HG03571 (cell line): ENCODE measurements at regions not wholly inside any gene's neighbourhood (a gene's known extent, or its start where the extent isn't known, plus 50 kb on each side); places are given as distances from the start of the nearest gene placed in this dataset.

Experiments used
- ATAC-seq: cut with Tn5 transposase; IDR thresholded peaks from one replicate; pipeline ENCODE4 v1.9.1; 2021; ENCODE audit not compliant: unreplicated experiment

DNA sequence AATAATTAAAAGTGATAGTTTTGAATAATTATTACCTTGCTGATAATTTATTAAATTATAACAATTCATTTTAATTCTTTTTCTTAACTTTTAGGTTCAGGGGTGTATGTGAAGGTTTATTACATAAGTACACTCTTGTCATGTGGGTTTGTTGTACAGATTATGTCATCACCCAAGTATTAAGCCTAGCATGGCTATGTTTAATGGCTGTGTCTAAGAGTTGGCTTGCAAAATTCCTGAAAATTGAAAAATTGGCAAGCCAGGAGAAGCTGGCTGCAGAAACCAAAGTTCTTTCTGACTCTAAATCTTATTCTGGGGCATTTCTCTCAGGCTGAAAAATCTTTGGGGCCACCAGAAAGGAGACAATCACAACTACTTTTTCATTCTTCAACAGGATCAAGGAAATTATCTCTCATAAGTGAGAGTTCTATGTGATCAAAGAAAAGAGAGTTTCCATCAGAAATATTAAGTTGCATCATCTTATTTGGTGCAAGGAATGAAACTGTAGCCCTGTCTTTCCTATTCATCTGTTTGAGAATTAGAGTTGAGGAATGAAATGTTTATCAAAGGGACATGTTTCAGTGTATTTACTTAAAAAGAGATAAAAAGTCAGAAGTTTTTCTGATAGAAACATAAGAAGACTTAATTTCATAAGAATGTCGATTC, 412.1 kb upstream of the CDH2 start:
- ATAC-seq = no peak

GRCh38 chr18:28584731-28585130, 407.8 kb upstream of the CDH2 start:
- no peak for ATAC-seq

- ATAC-seq = no peak
These were observed 405.8 kb upstream of the CDH2 start for GRCh38 chr18:28582724-28583123.

DNA sequence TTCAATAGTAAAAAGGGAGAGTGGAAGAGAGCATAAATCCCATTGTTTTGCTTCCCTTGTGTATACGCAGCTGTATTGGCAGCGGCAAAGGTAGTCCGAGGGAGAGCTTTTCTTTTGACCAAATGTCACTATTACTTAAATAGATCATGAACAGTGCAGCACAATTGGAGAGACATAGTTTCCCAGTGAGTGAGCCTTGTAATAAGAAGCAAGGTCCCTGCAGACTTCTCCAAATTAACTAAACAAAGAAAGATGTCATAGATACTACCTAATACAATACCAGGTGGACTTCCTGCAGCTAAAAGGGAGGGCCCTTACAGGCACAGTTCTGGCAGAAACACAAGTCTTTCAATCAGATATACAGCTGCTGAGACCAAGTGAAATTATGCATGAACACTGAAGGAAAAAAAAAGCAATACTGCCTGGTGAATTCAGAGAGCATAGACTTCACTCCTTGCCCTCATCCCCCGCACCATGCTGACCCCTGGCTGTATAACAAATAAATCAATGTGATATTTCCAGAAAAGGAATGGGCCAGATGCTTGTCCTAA, 404.7 kb upstream of the CDH2 start:
- no peak for ATAC-seq

GRCh38 chr18:28576941-28577340, 400.0 kb upstream of the CDH2 start:
- no peak for ATAC-seq

- ATAC-seq = no peak
These were observed 398.2 kb upstream of the CDH2 start for GRCh38 chr18:28575123-28575522.

DNA sequence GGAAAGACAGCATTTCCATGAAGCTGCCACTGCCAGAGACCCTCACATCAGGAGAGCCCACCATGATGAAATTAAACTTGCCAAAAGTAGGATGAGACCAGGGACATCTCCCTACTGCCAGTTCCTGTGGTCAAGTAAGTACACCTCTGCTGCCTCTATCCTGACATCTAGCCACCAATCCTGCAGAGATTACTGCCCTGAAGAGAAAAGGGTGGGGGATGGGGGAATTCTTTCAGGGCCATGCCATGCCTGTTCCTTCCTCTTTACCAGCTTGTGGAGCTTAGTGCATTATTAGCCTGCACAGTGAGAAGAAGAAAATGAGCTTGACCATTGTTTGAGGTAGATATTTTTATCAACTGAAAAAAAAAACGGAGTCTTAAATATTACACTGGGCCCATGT, 397.2 kb upstream of the CDH2 start:
- no peak for ATAC-seq

DNA sequence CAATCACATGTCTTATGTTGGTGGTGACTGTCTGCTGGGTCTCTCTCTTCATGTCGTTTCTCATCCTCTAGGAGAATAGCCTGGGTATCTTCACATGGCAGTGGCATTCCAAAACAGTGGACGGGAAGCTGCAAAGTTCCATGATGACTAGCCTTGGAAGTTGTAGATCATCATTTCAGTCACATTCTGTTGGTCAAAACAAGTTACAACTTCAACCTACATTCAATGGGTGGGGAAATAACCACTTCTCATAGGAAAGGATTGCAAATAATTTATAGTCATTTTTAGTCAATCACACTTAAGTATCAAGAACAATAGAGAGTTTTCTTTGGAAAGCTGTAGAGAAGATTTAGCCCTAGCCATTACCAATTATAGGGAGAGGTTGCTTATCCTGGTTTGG, 395.0 kb upstream of the CDH2 start:
- no peak for ATAC-seq

GRCh38 chr18:28560331-28560730, 383.4 kb upstream of the CDH2 start:
- no peak for ATAC-seq

GRCh38 chr18:28559511-28559910, 382.6 kb upstream of the CDH2 start:
- ATAC-seq = no peak

DNA sequence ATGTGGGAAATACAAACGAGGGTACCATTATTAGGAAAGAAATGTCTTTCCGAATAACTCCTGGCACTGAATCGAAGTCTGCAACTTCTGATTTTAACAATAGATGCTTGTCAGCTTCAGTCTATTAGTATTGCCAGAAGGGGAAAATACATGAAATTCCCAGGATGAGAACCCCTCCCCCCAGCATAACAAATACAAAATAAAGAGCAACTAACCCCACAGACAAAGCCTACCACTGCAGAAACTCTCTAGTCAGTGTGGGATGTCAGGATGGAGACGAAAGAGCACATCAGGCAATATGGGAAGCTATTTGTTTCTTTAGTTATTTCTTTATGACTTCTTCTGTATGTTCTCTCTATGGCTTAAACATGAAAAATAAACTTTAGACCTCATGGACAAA, 365.0 kb upstream of the CDH2 start:
- no peak for ATAC-seq

GRCh38 chr18:28541276-28541930, 364.5 kb upstream of the CDH2 start:
- no peak for ATAC-seq

GRCh38 chr18:28529644-28530043, 352.7 kb upstream of the CDH2 start:
- ATAC-seq = no peak

GRCh38 chr18:28526196-28526595, 349.3 kb upstream of the CDH2 start:
- no peak for ATAC-seq

DNA sequence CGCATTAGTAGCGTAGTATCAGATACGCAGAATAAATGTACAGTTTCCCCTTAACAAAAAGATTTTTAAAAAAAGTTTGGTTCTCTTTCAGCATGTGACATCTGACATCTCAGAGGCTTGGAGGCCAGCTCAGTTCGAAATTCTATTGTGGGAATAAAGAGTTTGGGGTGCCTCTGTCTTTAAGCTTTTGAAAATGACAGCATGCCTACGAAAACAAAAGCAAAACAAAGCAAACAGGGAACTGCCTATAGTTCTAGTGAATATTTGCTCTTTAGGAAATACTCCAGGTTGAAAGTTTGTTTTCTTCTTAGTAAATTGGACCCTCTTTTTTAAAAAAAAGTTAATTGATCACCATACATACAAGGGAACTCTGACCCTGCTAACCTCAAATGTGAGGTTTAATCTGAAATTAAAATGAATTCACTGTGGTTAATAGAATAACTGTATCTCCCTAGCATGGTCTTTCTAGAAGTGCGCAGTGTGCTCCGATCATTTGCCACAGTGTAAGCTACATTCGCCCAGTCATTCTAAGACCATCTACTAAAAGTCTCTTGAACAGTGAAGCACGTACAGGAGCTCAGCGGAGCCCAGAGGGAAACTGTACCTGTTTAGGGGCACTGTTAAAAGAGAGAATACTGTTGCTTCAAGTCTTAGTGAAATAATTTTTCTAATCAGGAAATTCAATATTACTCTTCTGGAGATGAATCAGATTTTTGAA, 347.0 kb upstream of the CDH2 start:
- ATAC-seq = no peak

GRCh38 chr18:28522236-28522635, 345.3 kb upstream of the CDH2 start:
- ATAC-seq = no peak

DNA sequence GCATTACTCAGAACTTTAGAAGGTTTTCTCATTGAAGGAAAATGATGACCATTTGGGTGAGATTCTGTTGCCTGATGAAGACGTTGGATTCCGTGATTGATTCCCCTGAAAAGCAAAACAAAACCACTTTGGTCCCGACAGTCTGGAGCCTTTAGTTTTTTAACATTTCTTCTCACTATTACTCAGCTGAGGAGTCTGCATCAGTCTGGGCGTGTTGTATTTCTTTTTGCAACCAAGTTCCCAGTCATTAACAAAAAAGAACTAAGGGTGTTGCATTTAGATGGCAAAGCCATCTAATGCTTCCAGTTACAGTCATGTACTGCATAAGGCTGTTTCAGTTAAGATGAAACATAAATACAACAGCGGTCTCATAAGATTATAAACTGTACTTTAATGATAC, 343.1 kb upstream of the CDH2 start:
- ATAC-seq = no peak

GRCh38 chr18:28514699-28515098, 337.8 kb upstream of the CDH2 start:
- no peak for ATAC-seq

GRCh38 chr18:28512357-28512756, 335.4 kb upstream of the CDH2 start:
- ATAC-seq = no peak

DNA sequence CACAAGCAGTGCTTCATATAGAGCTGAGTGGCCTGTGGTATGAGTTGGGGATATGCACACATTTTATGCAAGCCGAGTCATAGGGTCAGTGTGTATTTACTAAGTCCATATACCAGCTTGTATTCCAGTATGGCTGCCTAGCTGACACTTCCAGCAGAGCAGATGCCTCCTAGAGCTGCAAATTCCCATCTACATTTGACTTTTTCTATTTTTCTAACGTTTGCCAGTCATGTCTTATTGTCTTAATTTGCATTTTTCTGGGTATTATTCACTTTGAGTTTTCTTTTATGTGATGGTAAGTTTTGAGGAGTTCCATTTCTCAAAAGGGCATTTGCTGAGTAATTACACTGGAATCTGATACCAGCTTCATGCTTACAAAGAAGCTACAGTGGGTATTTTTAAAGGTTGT, 334.5 kb upstream of the CDH2 start:
- no peak for ATAC-seq

- no peak for ATAC-seq
These were observed 333.3 kb upstream of the CDH2 start for GRCh38 chr18:28510210-28510609.

- no peak for ATAC-seq
These were observed 327.1 kb upstream of the CDH2 start for GRCh38 chr18:28504066-28504465.
